Breast epithelium (tissue), 4 donors: ENCODE measurements at regions not wholly inside any gene's neighbourhood (a gene's known extent, or its start where the extent isn't known, plus 50 kb on each side); places are given as distances from the start of the nearest gene placed in this dataset.

Experiments
- DNase-seq, 2 donors: peaks; one replicate each; pipeline ENCODE4 v3.0.0-alpha.2; 2019; ENCODE audit warnings: low spot score in 2 of 2
- H3K27ac ChIP-seq, 2 donors: fragments of 200-600 bp; sonication (generic) in 1 of 2; one replicate each; pipeline ENCODE4 v1.5.1; 2016 to 2019; ENCODE audit warnings: mild to moderate bottlenecking in 1 of 2
- H3K27me3 ChIP-seq, 2 donors: fragments of 200-600 bp; sonication (generic) in 1 of 2; one replicate each; pipeline versions ENCODE4 v1.5.1 to v1.6.0; 2017 to 2019; ENCODE audit warnings: control low read depth in 1 of 2, mild to moderate bottlenecking in 1 of 2
- H3K36me3 ChIP-seq: fragments of 200-600 bp; one replicate; pipeline ENCODE4 v1.5.1; 2019
- H3K4me1 ChIP-seq, 2 donors: fragments of 200-600 bp; sonication (generic); one replicate each; pipeline ENCODE4 v1.5.1; 2016 to 2019; ENCODE audit warnings: control low read depth in 1 of 2
- H3K4me3 ChIP-seq, 3 donors: fragments of 200-600 bp; sonication (generic); 1 replicate in 2 of 3; 2 replicates in 1 of 3; pipeline ENCODE4 v1.5.1; 2016 to 2019; ENCODE audit warnings: mild to moderate bottlenecking in 3 of 3, moderate library complexity in 2 of 3
- H3K9me3 ChIP-seq, 2 donors: fragments of 200-600 bp; sonication (generic) in 1 of 2; one replicate each; pipeline ENCODE4 v1.5.1; 2016 to 2019; ENCODE audit warnings: control low read depth in 1 of 2
- CTCF ChIP-seq, 3 donors: fragments of 450-650 bp; IDR thresholded peaks; one replicate each; pipeline ENCODE4 v1.5.1; 2016 to 2017; ENCODE audit warnings: antibody characterized with exemption in 3 of 3, mild to moderate bottlenecking in 3 of 3, moderate library complexity in 3 of 3
- POLR2A ChIP-seq: fragments of 450-650 bp; IDR thresholded peaks from one replicate; pipeline ENCODE4 v1.6.1; 2016; ENCODE audit warnings: antibody characterized with exemption, mild to moderate bottlenecking, moderate library complexity
- POLR2AphosphoS5 ChIP-seq, 3 donors: sonication (generic); formaldehyde crosslinking; IDR thresholded peaks; one replicate each; pipeline ENCODE4 v1.6.1; 2017; ENCODE audit warnings: antibody characterized with exemption in 3 of 3
- intact Hi-C: fragments of 100-400 bp; cut with DNase I; formaldehyde crosslinking; loops from one replicate; pipeline ENCODE4 v1.15.1; 2023; ENCODE audit warnings: low total_unique reads

- Histone ChIP-seq H3K4me1 (no peaks in the 10 kb centered on the region), H3K9me3 (peaks cover 9 to 10% of the 10 kb centered on the region in 2 donors), H3K27ac (no peak overlapping the region), H3K27me3 (no peaks in the 10 kb centered on the region), H3K36me3 (no peaks in the 10 kb centered on the region), H3K4me3 (no peak overlapping the region)
- DNase-seq, result no peak
- intact Hi-C loops, result no loop called here
- TF ChIP-seq POLR2AphosphoS5 (IDR thresholded peaks at IDR 0.05), result no peak
- TF ChIP-seq POLR2A, result no peak
- no peak for TF ChIP-seq CTCF (IDR thresholded peaks at IDR 0.05)
These were observed 243.1 kb downstream of the NFATC2 start for GRCh38 chr20:51299413-51299812.

DNA sequence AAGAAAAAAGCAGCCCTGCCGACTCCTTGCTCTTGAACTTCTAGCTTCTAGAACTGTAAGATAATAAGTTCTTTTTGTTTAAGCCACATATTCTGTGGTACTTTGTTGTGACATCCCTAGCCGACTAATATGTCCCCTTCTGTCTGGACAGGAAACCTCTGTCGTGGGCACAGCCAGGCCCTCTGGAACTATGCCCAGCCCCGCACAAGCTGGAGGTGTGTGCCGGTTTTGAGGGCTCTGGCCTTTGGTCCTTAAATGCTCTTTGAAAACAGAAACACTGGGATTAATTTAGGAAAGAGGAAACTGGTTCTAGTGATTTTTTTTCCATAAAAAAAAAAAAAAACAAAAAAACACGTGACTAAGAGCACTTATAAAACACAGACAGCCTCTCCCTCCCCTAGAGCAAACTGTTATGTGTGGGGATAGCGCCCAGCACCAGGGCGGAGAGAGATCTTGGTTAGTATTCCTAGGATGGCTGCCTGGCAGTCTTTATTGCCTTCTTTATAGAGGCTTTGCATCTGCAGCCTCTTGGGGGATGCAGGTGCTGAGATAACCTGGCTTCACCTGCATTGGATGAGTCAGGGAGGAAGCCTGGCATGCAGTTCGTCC lies 244.3 kb downstream of the NFATC2 start:
- Histone ChIP-seq H3K27ac (no peak overlapping the region), H3K27me3 (no peaks in the 10 kb centered on the region), H3K9me3 (peaks cover 0 to 6% of the 10 kb centered on the region in 2 donors), H3K4me3 (no peak overlapping the region), H3K4me1 (no peaks in the 10 kb centered on the region), H3K36me3 (no peaks in the 10 kb centered on the region)
- no peak for TF ChIP-seq POLR2AphosphoS5 (IDR thresholded peaks at IDR 0.05)
- TF ChIP-seq CTCF (IDR thresholded peaks at IDR 0.05), result no peak
- TF ChIP-seq POLR2A, result no peak
- intact Hi-C loops, result no loop called here
- DNase-seq, result no peak

GRCh38 chr20:51287628-51288413 lies 254.7 kb downstream of the NFATC2 start:
- TF ChIP-seq POLR2A, result no peak
- H3K27ac ChIP-seq, result no peak overlapping the region
- no peaks in the 10 kb centered on the region for H3K36me3 ChIP-seq
- intact Hi-C loops, result loop anchor here (5.0 kb wide), 1 partner anchor 509 kb away; no protein-coding TSS in a partner anchor
- H3K9me3 ChIP-seq, result peaks cover 0 to 3% of the 10 kb centered on the region in 2 donors
- H3K4me3 ChIP-seq, result no peak overlapping the region
- no peak for DNase-seq
- no peaks in the 10 kb centered on the region for H3K27me3 ChIP-seq
- no peaks in the 10 kb centered on the region for H3K4me1 ChIP-seq

GRCh38 chr20:51286758-51287157 lies 255.8 kb downstream of the NFATC2 start:
- peaks cover 0 to 3% of the 10 kb centered on the region in 2 donors for H3K9me3 ChIP-seq
- no peak for DNase-seq
- H3K4me1 ChIP-seq, result no peaks in the 10 kb centered on the region
- intact Hi-C loops, result loop anchor here (5.0 kb wide), 1 partner anchor 511 kb away; no protein-coding TSS in a partner anchor
- no peak overlapping the region for H3K4me3 ChIP-seq
- TF ChIP-seq CTCF (IDR thresholded peaks at IDR 0.05) (no peak), POLR2AphosphoS5 (IDR thresholded peaks at IDR 0.05) (no peak), POLR2A (no peak)
- no peaks in the 10 kb centered on the region for H3K27me3 ChIP-seq
- no peak overlapping the region for H3K27ac ChIP-seq
- H3K36me3 ChIP-seq, result no peaks in the 10 kb centered on the region

GRCh38 chr20:51285684-51286083 lies 256.8 kb downstream of the NFATC2 start:
- H3K27ac ChIP-seq, result no peak overlapping the region

More at GRCh38 chr20:51285684-51286083, 256.8 kb downstream of the NFATC2 start:
- TF ChIP-seq POLR2A, result no peak
- no peak for TF ChIP-seq POLR2AphosphoS5 (IDR thresholded peaks at IDR 0.05)
- TF ChIP-seq CTCF (IDR thresholded peaks at IDR 0.05), result no peak
- no peaks in the 10 kb centered on the region for H3K4me1 ChIP-seq
- H3K27me3 ChIP-seq, result no peaks in the 10 kb centered on the region
- no peak for DNase-seq
- no peaks in the 10 kb centered on the region for H3K36me3 ChIP-seq
- intact Hi-C loops, result loop anchor here (5.0 kb wide), 1 partner anchor 512 kb away; no protein-coding TSS in a partner anchor
- H3K9me3 ChIP-seq, result peaks cover 0 to 3% of the 10 kb centered on the region in 2 donors
- H3K4me3 ChIP-seq, result no peak overlapping the region
